Naive thymus-derived CD4-positive, alpha-beta T cell (primary cell): ENCODE measurements at regions not wholly inside any gene's neighbourhood (a gene's known extent, or its start where the extent isn't known, plus 50 kb on each side); places are given as distances from the start of the nearest gene placed in this dataset.

Experiments used
- ATAC-seq: fragments of 150-1000 bp; cut with Tn5 transposase; 2 replicates; pipeline ENCODE4 v1.10.0; 2021; ENCODE audit warnings: mild to moderate bottlenecking, moderate library complexity
- CTCF ChIA-PET: fragments of 350-600 bp; sonication (Branson Sonifier 250); formaldehyde crosslinking; loops from one replicate; lab custom pipeline; 2021; ENCODE audit warnings: antibody characterized with exemption; lab: Charles Lee
- POLR2A ChIA-PET: fragments of 350-600 bp; sonication (Branson Sonifier 250); formaldehyde crosslinking; loops from one replicate; lab custom pipeline; 2021; ENCODE audit warnings: antibody characterized with exemption, inconsistent platforms; lab: Charles Lee
- DNase-seq, 9 donors: peaks; one replicate each; pipeline versions ENCODE4 v3.0.0 to v3.0.0-alpha.2; 2020 to 2022; ENCODE audit warnings: mixed read lengths in 1 of 9
- H3K27ac ChIP-seq: one replicate; pipeline ENCODE4 v1.7.0; 2013; ENCODE audit warnings: mild to moderate bottlenecking, low read depth, low read length, moderate library complexity
- H3K27me3 ChIP-seq, 2 donors: one replicate each; pipeline ENCODE4 v1.7.0; 2013; ENCODE audit warnings: low read length in 2 of 2, mild to moderate bottlenecking in 2 of 2, moderate library complexity in 2 of 2; ENCODE audit not compliant: control insufficient read depth in 2 of 2, insufficient read depth in 2 of 2
- H3K36me3 ChIP-seq, 3 experiments: 1 replicate in 2 of 3; 2 replicates in 1 of 3; pipeline ENCODE4 v1.7.0; 2013; ENCODE audit warnings: low read length in 3 of 3, mild to moderate bottlenecking in 3 of 3, moderate library complexity in 1 of 3; ENCODE audit not compliant: insufficient read depth in 3 of 3, control insufficient read depth in 2 of 3
- H3K4me1 ChIP-seq, 2 donors: one replicate each; pipeline ENCODE4 v1.7.0; 2013; ENCODE audit warnings: low read length in 2 of 2, mild to moderate bottlenecking in 2 of 2, moderate library complexity in 1 of 2; ENCODE audit not compliant: control insufficient read depth in 2 of 2, insufficient read depth in 2 of 2
- H3K4me3 ChIP-seq: 2 replicates; pipeline ENCODE4 v1.7.0; 2013; ENCODE audit warnings: mild to moderate bottlenecking, low read length
- H3K9me3 ChIP-seq, 3 experiments: 1 replicate in 2 of 3; 2 replicates in 1 of 3; pipeline ENCODE4 v1.7.0; 2013; ENCODE audit warnings: low read length in 3 of 3; ENCODE audit not compliant: control insufficient read depth in 2 of 3
- H3K27ac Mint-ChIP-seq, 9 donors: one replicate each; pipeline ENCODE4 v1.8.0; 2020 to 2022; ENCODE audit warnings: mixed read lengths in 9 of 9, mild to moderate bottlenecking in 8 of 9, moderate library complexity in 5 of 9, inconsistent platforms in 2 of 9
- H3K27me3 Mint-ChIP-seq, 5 donors: one replicate each; pipeline ENCODE4 v1.8.0; 2021 to 2022; ENCODE audit warnings: mixed read lengths in 5 of 5, mild to moderate bottlenecking in 1 of 5
- H3K36me3 Mint-ChIP-seq, 5 donors: one replicate each; pipeline ENCODE4 v1.8.0; 2020 to 2022; ENCODE audit warnings: mixed read lengths in 5 of 5, mild to moderate bottlenecking in 3 of 5, inconsistent platforms in 1 of 5
- H3K4me1 Mint-ChIP-seq, 7 donors: one replicate each; pipeline ENCODE4 v1.8.0; 2020 to 2022; ENCODE audit warnings: mixed read lengths in 7 of 7, mild to moderate bottlenecking in 3 of 7, inconsistent platforms in 1 of 7
- H3K4me3 Mint-ChIP-seq, 10 donors: one replicate each; pipeline ENCODE4 v1.8.0; 2020 to 2022; ENCODE audit warnings: mild to moderate bottlenecking in 10 of 10, mixed read lengths in 10 of 10, moderate library complexity in 6 of 10, inconsistent platforms in 2 of 10
- H3K9me3 Mint-ChIP-seq, 11 donors: one replicate each; pipeline ENCODE4 v1.8.0; 2020 to 2022; ENCODE audit warnings: mixed read lengths in 11 of 11, mild to moderate bottlenecking in 4 of 11, inconsistent platforms in 1 of 11, moderate library complexity in 1 of 11
- intact Hi-C, 2 donors: fragments of 100-400 bp; cut with micrococcal nuclease; formaldehyde crosslinking; loops; one replicate each; pipeline ENCODE4 v1.15.1; 2023

DNA sequence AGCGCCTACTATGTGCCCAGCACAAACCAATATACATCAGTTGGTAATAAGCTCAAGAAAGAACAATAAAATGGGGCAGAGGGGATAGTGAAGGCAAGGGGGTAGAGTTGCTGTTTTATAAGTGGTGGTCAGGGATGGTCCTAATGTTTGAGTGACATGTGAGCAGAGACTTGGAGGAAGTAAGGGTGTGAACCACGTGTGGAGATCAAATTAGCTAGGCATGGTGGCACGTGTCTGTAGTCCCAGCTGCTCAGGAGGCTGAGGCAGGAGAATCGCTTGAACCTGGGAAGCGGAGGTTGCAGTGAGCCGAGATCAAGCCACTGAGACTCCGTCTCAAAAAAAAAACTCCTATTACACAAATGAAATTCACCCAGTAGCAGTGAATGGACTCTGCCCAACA lies 56.5 kb downstream of the IRX6 start:
- no peaks in the 10 kb centered on the region for H3K4me1 ChIP-seq
- ChIA-PET CTCF (no interaction called here), POLR2A (no interaction called here)
- intact Hi-C loops = no loop called here
- peaks cover 0 to 5% (median 0%) of the 10 kb centered on the region in 11 donors for H3K9me3 Mint-ChIP-seq
- ATAC-seq (no peak), DNase-seq (no peak)
- no peak overlapping the region for H3K27ac Mint-ChIP-seq
- no peak overlapping the region for H3K4me3 Mint-ChIP-seq
- H3K4me1 Mint-ChIP-seq = no peaks in the 10 kb centered on the region
- peaks cover 0 to 25% (median 12%) of the 10 kb centered on the region in 5 donors for H3K27me3 Mint-ChIP-seq
- H3K9me3 ChIP-seq = no peaks in the 10 kb centered on the region
- H3K36me3 ChIP-seq = no peaks in the 10 kb centered on the region
- no peak overlapping the region for H3K27ac ChIP-seq
- no peaks in the 10 kb centered on the region for H3K36me3 Mint-ChIP-seq
- no peak overlapping the region for H3K4me3 ChIP-seq
- no peaks in the 10 kb centered on the region for H3K27me3 ChIP-seq

DNA sequence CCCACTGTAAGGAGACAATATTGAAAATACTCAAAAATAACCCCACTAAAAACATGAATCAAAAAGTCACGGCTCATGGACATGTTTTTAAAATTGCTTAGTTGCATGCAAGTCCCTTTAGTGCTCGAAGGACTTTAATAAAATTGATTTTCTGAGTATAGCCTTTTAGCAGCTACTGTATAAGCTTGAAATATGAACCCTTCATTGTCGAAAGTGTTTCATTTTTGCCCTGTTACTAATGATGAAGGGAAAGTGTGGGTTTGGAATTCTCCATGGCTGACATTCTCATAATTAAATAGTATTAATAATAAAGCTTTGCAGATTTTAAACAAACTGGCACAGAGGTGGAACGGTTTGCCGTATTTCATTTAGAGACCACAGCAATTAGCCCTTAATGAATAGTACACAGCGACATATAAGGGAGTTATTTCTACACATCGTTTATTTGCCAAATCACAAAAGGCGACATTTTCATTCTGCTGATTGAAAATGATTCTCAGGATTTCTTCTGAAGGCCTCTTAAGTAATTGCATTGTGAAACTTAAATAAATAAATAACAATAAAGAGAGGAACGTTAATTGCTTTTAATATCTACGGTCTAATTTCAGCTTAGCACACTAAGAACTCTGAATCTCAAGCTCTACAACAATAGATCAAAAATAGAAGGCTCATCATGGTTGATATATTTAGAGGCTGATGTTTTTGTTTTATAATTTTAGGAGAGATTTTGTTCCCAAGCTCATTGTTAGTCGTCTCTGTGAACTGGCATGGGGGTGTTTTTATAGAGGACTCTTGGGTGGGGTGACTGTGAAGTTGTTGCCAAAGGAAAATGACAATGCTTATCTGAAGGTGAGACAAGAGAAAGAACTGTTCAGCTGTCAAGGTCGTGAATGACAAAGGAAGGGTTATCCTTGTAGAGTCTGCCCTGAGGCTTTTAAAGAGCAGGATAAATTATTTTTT lies 60.6 kb downstream of the IRX6 start:
- Histone ChIP-seq H3K9me3 (no peaks in the 10 kb centered on the region), H3K4me1 (no peaks in the 10 kb centered on the region), H3K27me3 (no peaks in the 10 kb centered on the region), H3K4me3 (no peak overlapping the region), H3K27ac (no peak overlapping the region), H3K36me3 (no peaks in the 10 kb centered on the region)
- POLR2A ChIA-PET = no interaction called here
- no peak overlapping the region for H3K4me3 Mint-ChIP-seq
- no peak overlapping the region for H3K27ac Mint-ChIP-seq
- CTCF ChIA-PET = no interaction called here
- no peak for DNase-seq
- H3K4me1 Mint-ChIP-seq = no peaks in the 10 kb centered on the region
- ATAC-seq = no peak
- H3K9me3 Mint-ChIP-seq = peaks cover 0 to 5% (median 0%) of the 10 kb centered on the region in 11 donors
- intact Hi-C loops = no loop called here
- peaks cover 0 to 27% (median 4%) of the 10 kb centered on the region in 5 donors for H3K27me3 Mint-ChIP-seq
- H3K36me3 Mint-ChIP-seq = no peaks in the 10 kb centered on the region

DNA sequence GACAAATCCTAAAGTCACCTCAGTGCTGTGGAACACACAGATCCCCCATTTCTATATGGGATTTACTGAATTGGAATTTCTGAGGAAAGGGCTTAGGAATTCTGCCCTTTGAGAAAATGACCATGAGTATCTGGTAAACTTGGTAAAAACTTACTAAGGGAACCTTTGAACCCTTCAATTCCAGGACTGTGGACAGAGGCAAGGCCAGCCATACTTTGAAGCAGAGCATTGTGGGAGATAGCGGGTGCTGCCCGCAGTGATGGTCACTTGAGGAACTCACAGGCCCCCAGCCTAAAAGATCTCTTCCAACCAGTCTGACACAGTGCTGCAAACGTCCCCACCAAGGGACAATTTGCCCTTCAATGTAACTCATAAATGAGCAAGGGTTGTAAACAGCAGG lies 61.4 kb downstream of the IRX6 start:
- Mint-ChIP-seq H3K27ac (no peak overlapping the region), H3K27me3 (peaks cover 0 to 21% (median 4%) of the 10 kb centered on the region in 5 donors), H3K36me3 (no peaks in the 10 kb centered on the region), H3K4me1 (no peaks in the 10 kb centered on the region), H3K4me3 (no peak overlapping the region), H3K9me3 (peaks cover 0 to 5% (median 0%) of the 10 kb centered on the region in 11 donors)
- no peak for DNase-seq
- ChIA-PET CTCF (no interaction called here), POLR2A (no interaction called here)
- Histone ChIP-seq H3K4me3 (no peak overlapping the region), H3K4me1 (no peaks in the 10 kb centered on the region), H3K27me3 (no peaks in the 10 kb centered on the region), H3K9me3 (no peaks in the 10 kb centered on the region), H3K27ac (no peak overlapping the region), H3K36me3 (no peaks in the 10 kb centered on the region)
- no peak for ATAC-seq
- intact Hi-C loops = no loop called here

DNA sequence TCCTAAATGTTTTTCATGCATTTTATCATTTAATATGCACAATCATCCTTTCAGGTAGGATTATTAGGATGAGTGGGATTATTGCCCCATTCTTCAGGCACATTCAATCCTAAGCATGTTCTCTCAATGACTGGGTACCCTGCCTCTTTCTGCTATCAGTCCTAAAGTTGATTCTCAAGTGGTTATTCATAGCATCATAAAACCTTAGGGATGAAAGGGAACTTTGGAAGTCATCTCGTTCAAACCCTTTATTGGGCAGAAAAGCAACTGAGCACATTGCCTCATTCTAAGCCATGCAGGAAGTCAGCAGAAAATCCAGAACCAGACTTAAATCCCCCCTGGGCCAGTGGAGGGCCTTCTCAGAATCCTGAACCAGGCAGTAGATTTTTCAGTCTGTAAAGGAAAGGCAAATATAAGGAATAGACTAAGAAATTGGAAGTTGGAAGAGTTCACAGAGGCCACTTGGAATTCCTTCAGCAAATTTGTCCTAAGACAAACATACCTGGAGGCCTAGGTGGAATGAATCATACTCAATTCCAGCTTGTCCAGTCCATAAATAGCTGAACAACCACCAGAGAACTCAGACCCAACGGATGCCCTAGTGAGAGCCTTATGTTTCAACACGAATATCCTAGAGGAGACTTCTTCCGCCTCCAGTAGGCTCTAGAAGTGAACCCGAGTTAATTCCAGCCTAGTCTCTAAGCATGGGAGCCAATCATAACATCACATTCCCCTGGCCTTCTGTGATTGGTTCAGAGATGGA lies 62.7 kb downstream of the IRX6 start:
- POLR2A ChIA-PET = no interaction called here
- no peak for ATAC-seq

DNA sequence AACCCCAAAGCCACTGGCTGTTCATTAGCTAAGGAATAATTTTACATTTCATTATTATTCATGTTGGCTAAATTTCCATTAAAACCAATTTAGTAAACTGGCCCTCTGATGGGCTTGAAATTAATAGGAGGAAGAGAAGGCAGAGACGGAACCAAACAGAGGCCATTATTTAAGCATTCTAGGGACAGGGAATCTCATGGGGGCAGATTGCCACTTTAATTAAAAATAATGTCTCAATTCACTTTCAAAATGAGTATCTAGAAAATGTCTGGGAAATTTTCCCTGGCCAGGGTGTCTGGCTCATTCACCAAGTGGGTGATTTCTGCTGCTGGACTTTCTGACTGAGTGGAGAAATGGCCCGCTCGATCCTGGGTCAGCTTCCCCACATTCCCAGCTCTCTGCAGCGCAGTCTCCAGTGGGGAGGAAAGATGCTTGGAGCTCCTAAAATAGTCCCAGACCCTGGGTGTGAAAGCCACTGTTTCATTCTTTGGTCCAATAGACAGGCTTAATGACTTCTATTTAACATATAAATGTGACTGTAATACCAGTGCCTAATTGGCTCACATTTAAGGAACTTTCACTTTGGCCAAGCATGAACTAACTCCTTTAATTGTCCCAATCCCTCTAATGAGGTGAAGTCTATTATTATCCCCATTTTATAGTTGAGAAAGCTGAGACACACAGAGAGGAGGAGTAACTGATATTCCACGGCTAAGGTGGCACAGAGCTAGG lies 64.3 kb downstream of the IRX6 start:
- H3K4me3 ChIP-seq = no peak overlapping the region
- intact Hi-C loops = no loop called here
- POLR2A ChIA-PET = no interaction called here
- no peak for ATAC-seq
- H3K36me3 ChIP-seq = no peaks in the 10 kb centered on the region
- no peaks in the 10 kb centered on the region for H3K4me1 Mint-ChIP-seq
- no peak overlapping the region for H3K4me3 Mint-ChIP-seq
- H3K9me3 Mint-ChIP-seq = peaks cover 0 to 3% (median 0%) of the 10 kb centered on the region in 11 donors
- H3K27ac ChIP-seq = no peak overlapping the region
- no peak for DNase-seq
- CTCF ChIA-PET = no interaction called here
- no peaks in the 10 kb centered on the region for H3K27me3 ChIP-seq
- no peaks in the 10 kb centered on the region for H3K36me3 Mint-ChIP-seq
- peaks cover 0 to 16% (median 8%) of the 10 kb centered on the region in 5 donors for H3K27me3 Mint-ChIP-seq
- H3K9me3 ChIP-seq = no peaks in the 10 kb centered on the region
- H3K4me1 ChIP-seq = no peaks in the 10 kb centered on the region
- H3K27ac Mint-ChIP-seq = no peak overlapping the region

More for the DNA sequence above, 62.7 kb downstream of the IRX6 start:
- no peak overlapping the region for H3K4me3 Mint-ChIP-seq
- no peaks in the 10 kb centered on the region for H3K4me1 Mint-ChIP-seq
- H3K27ac Mint-ChIP-seq = no peak overlapping the region
- CTCF ChIA-PET = no interaction called here
- H3K27me3 ChIP-seq = no peaks in the 10 kb centered on the region
- peaks cover 0 to 5% (median 0%) of the 10 kb centered on the region in 11 donors for H3K9me3 Mint-ChIP-seq
- no peak overlapping the region for H3K27ac ChIP-seq
- no peaks in the 10 kb centered on the region for H3K9me3 ChIP-seq
- no peak for DNase-seq
- H3K4me3 ChIP-seq = no peak overlapping the region
- intact Hi-C loops = no loop called here
- H3K36me3 ChIP-seq = no peaks in the 10 kb centered on the region
- peaks cover 0 to 17% (median 4%) of the 10 kb centered on the region in 5 donors for H3K27me3 Mint-ChIP-seq
- no peaks in the 10 kb centered on the region for H3K4me1 ChIP-seq
- H3K36me3 Mint-ChIP-seq = no peaks in the 10 kb centered on the region

DNA sequence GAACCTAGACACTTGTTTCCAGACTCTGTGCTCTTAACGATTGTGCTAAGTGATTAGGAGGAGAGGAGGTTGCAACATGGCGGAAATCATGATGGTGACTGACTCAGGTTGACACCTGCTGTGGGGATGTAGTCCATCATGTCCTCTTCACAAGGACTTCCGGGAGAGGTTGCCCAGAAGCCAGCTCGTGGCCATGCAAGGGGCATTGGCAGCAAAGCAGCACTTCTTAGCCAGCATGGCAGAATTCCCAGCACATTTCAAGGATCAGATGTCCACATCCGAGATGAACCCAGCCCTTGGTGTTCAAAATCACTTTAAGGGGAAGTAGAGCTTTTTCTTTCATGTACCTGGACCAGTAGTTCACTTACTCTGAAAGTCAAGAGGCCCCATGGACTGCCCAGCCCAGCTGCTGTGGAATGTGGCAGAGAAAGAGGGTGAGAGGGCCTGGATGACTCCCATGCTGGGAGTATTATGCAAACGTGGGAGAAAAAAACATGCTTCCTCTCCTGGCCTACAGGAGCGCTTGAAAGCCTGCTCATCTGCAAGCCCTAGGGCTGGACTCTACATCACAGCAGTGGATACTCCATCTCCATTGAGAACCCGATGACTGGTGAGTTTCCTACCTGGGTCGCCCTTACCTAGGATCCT lies 65.5 kb downstream of the IRX6 start:
- H3K4me3 Mint-ChIP-seq = no peak overlapping the region
- H3K36me3 Mint-ChIP-seq = no peaks in the 10 kb centered on the region
- H3K9me3 Mint-ChIP-seq = peaks cover 0 to 2% (median 0%) of the 10 kb centered on the region in 11 donors
- intact Hi-C loops = no loop called here
- Histone ChIP-seq H3K27me3 (no peaks in the 10 kb centered on the region), H3K27ac (no peak overlapping the region), H3K4me3 (no peak overlapping the region), H3K4me1 (no peaks in the 10 kb centered on the region), H3K9me3 (no peaks in the 10 kb centered on the region), H3K36me3 (no peaks in the 10 kb centered on the region)
- no peak overlapping the region for H3K27ac Mint-ChIP-seq
- CTCF ChIA-PET = no interaction called here
- no peaks in the 10 kb centered on the region for H3K4me1 Mint-ChIP-seq
- H3K27me3 Mint-ChIP-seq = peaks cover 0 to 16% (median 8%) of the 10 kb centered on the region in 5 donors
- no peak for ATAC-seq
- POLR2A ChIA-PET = no interaction called here
- no peak for DNase-seq
